ENCODE measurements at regions not wholly inside any gene's neighbourhood (a gene's known extent, or its start where the extent isn't known, plus 50 kb on each side); places are given as distances from the start of the nearest gene placed in this dataset.
"Not testable (repeated sequence)": the region's sequence is repeated elsewhere in the genome, so short reads cannot be mapped to it uniquely, and the experiment has no call there.

GRCh38 chr17:28255616-28256015 lies 63.4 kb upstream of the TMEM97 start:
- Histone ChIP-seq H3K4me3 (no peak overlapping the region), H3K9me3 (no peaks in the 10 kb centered on the region), H3K4me1 (peaks cover 0 to 18% (median 12%) of the 10 kb centered on the region in 3 donors), H3K27ac (no peak overlapping the region), H3K36me3 (no peaks in the 10 kb centered on the region), H3K27me3 (no peaks in the 10 kb centered on the region)
- no peak for TF ChIP-seq CTCF (IDR thresholded peaks at IDR 0.05)
- DNase-seq (no peak), ATAC-seq (no peak), FAIRE-seq (no peak)
- WGBS, 2 donors: 68 to 80% methylated on average over 4 of the region's 4 CpGs
- intact Hi-C loops (cut with DNase I): loop anchor here in 1 of 3 donors (10.0 kb wide), 1 partner anchor 451 kb away; the partner anchor contains the start of gene NOS2

DNA sequence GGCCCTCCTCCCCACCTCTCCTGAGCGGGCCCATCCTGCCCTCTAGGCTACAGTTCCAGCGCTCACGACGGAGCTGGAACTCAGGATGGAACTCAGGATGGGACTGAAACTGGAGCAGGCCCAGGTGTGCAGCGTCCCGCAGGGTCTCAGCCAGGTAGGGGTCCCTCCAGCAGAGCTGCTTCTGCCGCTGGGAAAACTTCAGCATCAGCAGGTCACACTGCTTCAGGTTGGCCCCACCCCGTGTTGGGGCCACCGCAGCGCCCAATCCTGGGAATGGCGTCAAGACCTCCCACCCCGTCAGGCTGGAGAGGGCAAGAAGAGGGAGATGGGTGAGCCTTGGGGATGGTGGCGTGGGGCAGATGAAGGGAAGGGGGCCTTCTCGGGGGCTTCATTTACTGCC lies 62.6 kb upstream of the TMEM97 start:
- H3K36me3 ChIP-seq: no peaks in the 10 kb centered on the region
- FAIRE-seq (no peak), ATAC-seq (no peak), DNase-seq (no peak)
- peaks cover 0 to 18% (median 12%) of the 10 kb centered on the region in 3 donors for H3K4me1 ChIP-seq
- no peak overlapping the region for H3K4me3 ChIP-seq
- H3K9me3 ChIP-seq: no peaks in the 10 kb centered on the region
- H3K27me3 ChIP-seq: no peaks in the 10 kb centered on the region
- no peak for TF ChIP-seq CTCF (IDR thresholded peaks at IDR 0.05)
- intact Hi-C loops (cut with DNase I): loop anchor here in 1 of 3 donors (10.0 kb wide), 1 partner anchor 452 kb away; the partner anchor contains the start of gene NOS2
- no peak overlapping the region for H3K27ac ChIP-seq
- 89 to 90% methylated on average over 13 to 14 of the region's 14 CpGs for WGBS, 2 donors

- no peak for TF ChIP-seq CTCF (IDR thresholded peaks at IDR 0.05)
- H3K27me3 ChIP-seq: no peaks in the 10 kb centered on the region
- intact Hi-C loops (cut with DNase I): loop anchor here in 1 of 3 donors (10.0 kb wide), 1 partner anchor 452 kb away; the partner anchor contains the start of gene NOS2
- H3K4me3 ChIP-seq: no peak overlapping the region
- 92 to 93% methylated on average over 7 of the region's 7 CpGs for WGBS, 2 donors
- H3K9me3 ChIP-seq: no peaks in the 10 kb centered on the region
- DNase-seq (no peak), ATAC-seq (no peak), FAIRE-seq (no peak)
- no peaks in the 10 kb centered on the region for H3K36me3 ChIP-seq
- H3K4me1 ChIP-seq: peaks cover 0 to 15% (median 12%) of the 10 kb centered on the region in 3 donors
- no peak overlapping the region for H3K27ac ChIP-seq
Observed at GRCh38 chr17:28256881-28257280, 62.1 kb upstream of the TMEM97 start.

DNA sequence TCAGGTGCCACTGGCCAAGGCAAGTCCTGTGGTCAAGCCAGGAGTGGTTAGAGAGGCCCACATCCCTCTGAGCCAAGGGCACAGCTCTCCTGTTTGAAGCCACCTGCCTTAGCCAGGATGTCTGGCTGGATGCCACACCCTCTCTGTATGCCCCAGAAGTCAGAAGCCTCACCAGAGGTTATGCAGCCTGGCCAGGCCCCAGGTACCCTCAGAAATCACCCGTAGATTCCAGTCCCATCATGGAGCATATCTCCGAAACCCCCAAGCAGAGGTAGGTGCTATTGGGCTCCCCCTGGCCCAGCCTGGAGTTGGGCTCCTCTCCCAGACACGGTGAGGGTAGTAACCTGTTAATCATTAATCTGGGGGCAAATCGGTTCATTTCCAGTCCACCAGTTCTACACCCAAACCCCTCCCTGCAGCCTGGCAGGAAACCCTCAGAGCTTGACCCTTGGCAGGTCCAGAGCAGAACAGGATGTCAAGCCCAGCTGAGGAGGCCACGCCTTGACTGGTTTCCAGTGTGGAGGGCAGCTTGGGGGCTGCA lies 60.6 kb upstream of the TMEM97 start:
- intact Hi-C loops (cut with DNase I): loop anchor here in 1 of 3 donors (10.0 kb wide), 1 partner anchor 454 kb away; the partner anchor contains the start of gene NOS2
- no peak overlapping the region for H3K4me3 ChIP-seq
- H3K9me3 ChIP-seq: no peaks in the 10 kb centered on the region
- DNase-seq: peak in 5 of 6 donors; percentile 57 to 82 (median 72)
- peak; percentile 85 to 95 (median 91) for ATAC-seq
- peaks cover 0 to 13% (median 12%) of the 10 kb centered on the region in 3 donors for H3K4me1 ChIP-seq
- no peak for TF ChIP-seq CTCF (IDR thresholded peaks at IDR 0.05)
- no peaks in the 10 kb centered on the region for H3K36me3 ChIP-seq
- H3K27ac ChIP-seq: peak overlapping the region in 3 of 4 donors; percentile 26 to 48 (median 26)
- H3K27me3 ChIP-seq: no peaks in the 10 kb centered on the region
- WGBS, 2 donors: 18 to 33% methylated on average over 5 of the region's 5 CpGs
- FAIRE-seq: no peak

GRCh38 chr17:28261219-28261618 lies 57.8 kb upstream of the TMEM97 start:
- H3K36me3 ChIP-seq: no peaks in the 10 kb centered on the region
- WGBS, 2 donors: 95 to 97% methylated on average over 2 of the region's 2 CpGs
- no peak overlapping the region for H3K27ac ChIP-seq
- intact Hi-C loops (cut with DNase I): no loop called here
- H3K9me3 ChIP-seq: no peaks in the 10 kb centered on the region
- peaks cover 0 to 13% (median 12%) of the 10 kb centered on the region in 3 donors for H3K4me1 ChIP-seq
- H3K27me3 ChIP-seq: no peaks in the 10 kb centered on the region
- no peak overlapping the region for H3K4me3 ChIP-seq
- FAIRE-seq: no peak
- no peak for DNase-seq
- ATAC-seq: no peak
- TF ChIP-seq CTCF (IDR thresholded peaks at IDR 0.05): no peak

DNA sequence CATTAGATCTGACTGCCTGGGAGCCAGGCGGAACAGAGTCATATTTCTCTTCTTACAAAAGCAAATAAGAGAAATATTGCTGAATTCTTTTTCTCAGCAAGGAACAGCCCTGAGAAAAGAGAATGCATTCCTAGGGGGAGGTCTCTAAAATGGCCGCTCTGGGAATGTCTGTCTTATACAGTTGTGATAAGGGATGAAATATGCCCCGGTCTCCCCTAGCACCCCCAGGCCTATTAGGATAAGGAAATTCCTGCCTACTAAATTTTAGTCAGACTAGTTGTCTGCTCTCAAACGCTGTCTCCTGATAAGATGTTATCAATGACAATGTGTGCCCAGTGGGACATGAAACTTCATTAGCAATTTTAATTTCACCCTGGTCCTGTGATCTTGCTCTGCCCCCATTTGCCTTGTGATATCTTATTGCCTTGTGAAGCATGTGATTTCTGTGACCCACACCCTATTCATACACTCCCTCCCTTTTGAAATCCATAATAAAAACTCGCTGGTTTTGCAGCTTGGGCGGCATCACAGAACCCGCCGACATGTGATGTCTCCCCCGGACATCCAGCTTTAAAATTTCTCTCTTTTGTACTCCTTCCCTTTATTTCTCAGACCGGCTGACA lies 56.8 kb upstream of the TMEM97 start:
- intact Hi-C loops (cut with DNase I); DNase-seq; ATAC-seq: not testable (repeated sequence)

GRCh38 chr17:28264902-28265548 lies 54.0 kb upstream of the TMEM97 start:
- not testable (repeated sequence) for ATAC-seq, H3K36me3 ChIP-seq

More for the DNA sequence above, 56.8 kb upstream of the TMEM97 start:
- H3K27ac ChIP-seq, H3K27me3 ChIP-seq, FAIRE-seq, H3K36me3 ChIP-seq, H3K4me3 ChIP-seq, H3K9me3 ChIP-seq: not testable (repeated sequence)
- peaks cover 0 to 13% (median 12%) of the 10 kb centered on the region in 3 donors for H3K4me1 ChIP-seq
- WGBS, 2 donors: 92 to 93% methylated on average over 10 of the region's 10 CpGs

More at GRCh38 chr17:28264902-28265548, 54.0 kb upstream of the TMEM97 start:
- H3K4me3 ChIP-seq; H3K9me3 ChIP-seq; intact Hi-C loops (cut with DNase I); FAIRE-seq; DNase-seq; H3K4me1 ChIP-seq; H3K27me3 ChIP-seq; H3K27ac ChIP-seq: not testable (repeated sequence)
- 67 to 69% methylated on average over 5 of the region's 5 CpGs for WGBS, 2 donors

Data from pancreas (tissue), 10 donors.